Vagina (tissue), 2 donors: ENCODE measurements at regions not wholly inside any gene's neighbourhood (a gene's known extent, or its start where the extent isn't known, plus 50 kb on each side); places are given as distances from the start of the nearest gene placed in this dataset.

Experiments
- CTCF ChIP-seq, 3 experiments: fragments of 450-650 bp in 2 of 3; fragments of 200-600 bp in 1 of 3; sonication (generic) in 1 of 3; IDR thresholded peaks; one replicate each; pipeline ENCODE4 v1.5.1; 2017 to 2019; ENCODE audit warnings: antibody characterized with exemption in 3 of 3, mild to moderate bottlenecking in 2 of 3, moderate library complexity in 2 of 3
- POLR2A ChIP-seq, 2 donors: fragments of 450-650 bp; IDR thresholded peaks; one replicate each; pipeline ENCODE4 v1.6.1; 2017; ENCODE audit warnings: antibody characterized with exemption in 2 of 2, mild to moderate bottlenecking in 2 of 2, moderate library complexity in 2 of 2
- POLR2AphosphoS5 ChIP-seq, 2 donors: sonication (generic); formaldehyde crosslinking; IDR thresholded peaks; one replicate each; pipeline ENCODE4 v1.9.0; 2017; ENCODE audit warnings: antibody characterized with exemption in 2 of 2, mild to moderate bottlenecking in 2 of 2, low read depth in 1 of 2; ENCODE audit not compliant: insufficient read depth in 1 of 2

GRCh38 chr15:56817321-56818080, 84.2 kb upstream of the ZNF280D start:
- TF ChIP-seq POLR2A (IDR thresholded peaks at IDR 0.05) (no peak), CTCF (IDR thresholded peaks at IDR 0.05) (no peak), POLR2AphosphoS5 (IDR thresholded peaks at IDR 0.05; ENCODE audit: insufficient read depth in 1 of 2, low read depth in 1 of 2) (no peak)
